ENCODE measurements at regions not wholly inside any gene's neighbourhood (a gene's known extent, or its start where the extent isn't known, plus 50 kb on each side); places are given as distances from the start of the nearest gene placed in this dataset.

GRCh38 chr2:39948016-39948719, 169.1 kb upstream of the THUMPD2 start (continued):
- TF ChIP-seq PRDM4 (tag by site-specific recombination; IDR thresholded peaks at IDR 0.05) (no peak), WT1 (tag by site-specific recombination; IDR thresholded peaks at IDR 0.05) (no peak), ZBTB20 (tag by site-specific recombination; IDR thresholded peaks at IDR 0.05) (no peak), KLF8 (tag by site-specific recombination; IDR thresholded peaks at IDR 0.05) (no peak)

- CTCF ChIA-PET: no interaction called here
- POLR2A ChIA-PET: interaction anchor here (0.6 kb wide), 1 partner anchor 809 kb away, joined by 3 read pairs; no protein-coding TSS in a partner anchor
- Histone ChIP-seq H3K36me3 (ENCODE audit: control insufficient read depth in 2 of 2, insufficient read depth in 1 of 2, low read length in 2 of 2) (no peaks in the 10 kb centered on the region), H3K4me1 (ENCODE audit: control insufficient read depth, insufficient read depth, low read length) (no peaks in the 10 kb centered on the region), H3K9me3 (ENCODE audit: control insufficient read depth, insufficient read depth, low read depth, low read length) (no peaks in the 10 kb centered on the region), H3K27ac (ENCODE audit: extremely low read depth, low read depth, low read length) (no peak overlapping the region), H3K4me3 (ENCODE audit: low read depth, low read length) (no peak overlapping the region)
- no peak for TF ChIP-seq ZNF138 (tag by site-specific recombination; IDR thresholded peaks at IDR 0.05; ENCODE audit: borderline replicate concordance)
- TF ChIP-seq CTCF (tag by site-specific recombination; IDR thresholded peaks at IDR 0.05): no peak
- no peak for TF ChIP-seq ZNF704 (tag by site-specific recombination; IDR thresholded peaks at IDR 0.05)
- no peak for TF ChIP-seq ZNF146 (tag by site-specific recombination; IDR thresholded peaks at IDR 0.05)
- TF ChIP-seq SCRT2 (tag by site-specific recombination; IDR thresholded peaks at IDR 0.05): no peak
- TF ChIP-seq ZNF426 (tag by site-specific recombination; IDR thresholded peaks at IDR 0.05): no peak
- TF ChIP-seq ZNF560 (tag by site-specific recombination; IDR thresholded peaks at IDR 0.05; ENCODE audit: borderline replicate concordance): no peak
Measured at GRCh38 chr2:39947294-39948015, 168.4 kb upstream of the THUMPD2 start.

GRCh38 chr2:39942950-39943349, 163.9 kb upstream of the THUMPD2 start:
- Histone ChIP-seq H3K36me3 (ENCODE audit: control insufficient read depth in 2 of 2, insufficient read depth in 1 of 2, low read length in 2 of 2) (no peaks in the 10 kb centered on the region), H3K9me3 (ENCODE audit: control insufficient read depth, insufficient read depth, low read depth, low read length) (no peaks in the 10 kb centered on the region), H3K27ac (ENCODE audit: extremely low read depth, low read depth, low read length) (no peak overlapping the region), H3K4me1 (ENCODE audit: control insufficient read depth, insufficient read depth, low read length) (no peaks in the 10 kb centered on the region), H3K4me3 (ENCODE audit: low read depth, low read length) (no peak overlapping the region)
- no peak for TF ChIP-seq ZBTB1 (tag by site-specific recombination; IDR thresholded peaks at IDR 0.05)
- TF ChIP-seq ZNF610 (tag by site-specific recombination; IDR thresholded peaks at IDR 0.05; ENCODE audit: borderline replicate concordance): no peak
- no peak for TF ChIP-seq KLF9 (tag by site-specific recombination; IDR thresholded peaks at IDR 0.05; ENCODE audit: low read depth)
- ChIA-PET POLR2A (no interaction called here), CTCF (no interaction called here)
